Aorta (tissue), 5 donors: ENCODE measurements at regions not wholly inside any gene's neighbourhood (a gene's known extent, or its start where the extent isn't known, plus 50 kb on each side); places are given as distances from the start of the nearest gene placed in this dataset.

Experiments used
- ATAC-seq: fragments of 200-7000 bp; cut with Tn5 transposase; one replicate; pipeline ENCODE4 v1.9.1; 2022; ENCODE audit warnings: moderate library complexity; ENCODE audit not compliant: low FRiP score
- DNase-seq, 2 donors: peaks; one replicate each; pipeline ENCODE4 v3.0.0-alpha.2; 2020
- H3K27ac ChIP-seq, 2 donors: one replicate each; pipeline ENCODE4 v1.5.1; 2013; ENCODE audit warnings: low read length in 2 of 2, mild to moderate bottlenecking in 2 of 2, moderate library complexity in 2 of 2, control low read depth in 1 of 2, inconsistent platforms in 1 of 2, low read depth in 1 of 2
- H3K27me3 ChIP-seq, 2 donors: one replicate each; pipeline ENCODE4 v1.6.1; 2013; ENCODE audit warnings: control low read depth in 1 of 2, low read length in 1 of 2, mild to moderate bottlenecking in 1 of 2, moderate library complexity in 1 of 2; ENCODE audit not compliant: insufficient read depth in 2 of 2, control insufficient read depth in 1 of 2
- H3K36me3 ChIP-seq, 2 donors: one replicate each; pipeline ENCODE4 v1.6.1; 2013; ENCODE audit warnings: control low read depth in 1 of 2, low read length in 1 of 2, mild to moderate bottlenecking in 1 of 2; ENCODE audit not compliant: insufficient read depth in 2 of 2, control insufficient read depth in 1 of 2
- H3K4me1 ChIP-seq, 2 donors: one replicate each; pipeline ENCODE4 v1.6.1; 2013; ENCODE audit warnings: low read length in 2 of 2, control low read depth in 1 of 2, mild to moderate bottlenecking in 1 of 2, moderate library complexity in 1 of 2; ENCODE audit not compliant: insufficient read depth in 2 of 2, control insufficient read depth in 1 of 2
- H3K4me3 ChIP-seq, 2 donors: one replicate each; pipeline ENCODE4 v1.5.1; 2013; ENCODE audit warnings: low read length in 2 of 2, control low read depth in 1 of 2, mild to moderate bottlenecking in 1 of 2
- H3K9me3 ChIP-seq: one replicate; pipeline ENCODE4 v1.6.1; 2013; ENCODE audit warnings: mild to moderate bottlenecking, low read length; ENCODE audit not compliant: control insufficient read depth
- WGBS, 2 donors: extraction: QIAGEN DNeasy Blood & Tissue Kit; methylation state at CpG; one replicate each; pipeline ENCODE4 v1.1.7; 2013; 5-methylcytosine and 5-hydroxymethylcytosine counted together
- intact Hi-C, 2 donors: fragments of 100-400 bp; cut with DNase I; formaldehyde crosslinking; loops; one replicate each; pipeline versions ENCODE4 v1.14.2 to v1.15.0; 2022
- donor health status: healthy with polysubstance abuse.
- donor health status: Bipolar disorder and iron deficiency.
- donor health status: DM: no; HTN: no; CAD: no.
- donor health status: DM: no; HTN: no; CAD: no.
- donor health status: DM: yes; HTN: yes; CAD: no.

GRCh38 chr5:66515209-66515608, 81.0 kb upstream of the MAST4 start:
- no peaks in the 10 kb centered on the region for H3K4me1 ChIP-seq
- no peak overlapping the region for H3K4me3 ChIP-seq
- H3K27ac ChIP-seq = no peak overlapping the region
- DNase-seq (no peak), ATAC-seq (no peak)
- H3K36me3 ChIP-seq = no peaks in the 10 kb centered on the region
- WGBS, 2 donors = 41 to 56% methylated on average over 5 of the region's 5 CpGs
- H3K9me3 ChIP-seq = peaks cover 5% of the 10 kb centered on the region
- intact Hi-C loops = no loop called here
- H3K27me3 ChIP-seq = no peaks in the 10 kb centered on the region

GRCh38 chr5:66516550-66516949, 79.6 kb upstream of the MAST4 start:
- H3K9me3 ChIP-seq = peaks cover under 1% of the 10 kb centered on the region
- H3K36me3 ChIP-seq = no peaks in the 10 kb centered on the region
- no peak overlapping the region for H3K4me3 ChIP-seq
- no peaks in the 10 kb centered on the region for H3K4me1 ChIP-seq
- H3K27ac ChIP-seq = no peak overlapping the region
- no peak for DNase-seq
- ATAC-seq = no peak
- intact Hi-C loops = no loop called here
- H3K27me3 ChIP-seq = no peaks in the 10 kb centered on the region
- 95 to 96% methylated on average over 1 of the region's 1 CpG for WGBS, 2 donors

- intact Hi-C loops = no loop called here
- ATAC-seq = no peak
- DNase-seq = no peak
- 77 to 91% methylated on average over 2 of the region's 2 CpGs for WGBS, 2 donors
- Histone ChIP-seq H3K27me3 (no peaks in the 10 kb centered on the region), H3K4me3 (no peak overlapping the region), H3K27ac (no peak overlapping the region), H3K36me3 (no peaks in the 10 kb centered on the region), H3K9me3 (no peaks in the 10 kb centered on the region), H3K4me1 (no peaks in the 10 kb centered on the region)
These were observed 78.8 kb upstream of the MAST4 start for GRCh38 chr5:66517351-66517750.

GRCh38 chr5:66518052-66518451, 78.1 kb upstream of the MAST4 start:
- H3K27ac ChIP-seq = no peak overlapping the region
- intact Hi-C loops = no loop called here
- no peaks in the 10 kb centered on the region for H3K4me1 ChIP-seq
- no peak overlapping the region for H3K4me3 ChIP-seq
- no peaks in the 10 kb centered on the region for H3K9me3 ChIP-seq
- H3K36me3 ChIP-seq = no peaks in the 10 kb centered on the region
- DNase-seq = no peak
- 78 to 84% methylated on average over 3 of the region's 3 CpGs for WGBS, 2 donors
- no peaks in the 10 kb centered on the region for H3K27me3 ChIP-seq
- ATAC-seq = no peak

GRCh38 chr5:66518753-66519152, 77.4 kb upstream of the MAST4 start:
- intact Hi-C loops = no loop called here
- no peaks in the 10 kb centered on the region for H3K4me1 ChIP-seq
- no peaks in the 10 kb centered on the region for H3K9me3 ChIP-seq
- no peak overlapping the region for H3K27ac ChIP-seq
- no peak for DNase-seq
- no peaks in the 10 kb centered on the region for H3K27me3 ChIP-seq
- WGBS, 2 donors = 36 to 48% methylated on average over 4 of the region's 4 CpGs
- H3K36me3 ChIP-seq = no peaks in the 10 kb centered on the region
- H3K4me3 ChIP-seq = no peak overlapping the region
- ATAC-seq = no peak

GRCh38 chr5:66519626-66520025, 76.6 kb upstream of the MAST4 start:
- no peaks in the 10 kb centered on the region for H3K36me3 ChIP-seq
- H3K27me3 ChIP-seq = no peaks in the 10 kb centered on the region
- H3K9me3 ChIP-seq = no peaks in the 10 kb centered on the region
- ATAC-seq (no peak), DNase-seq (no peak)
- intact Hi-C loops = no loop called here
- H3K27ac ChIP-seq = no peak overlapping the region
- 67 to 80% methylated on average over 1 of the region's 1 CpG for WGBS, 2 donors
- no peaks in the 10 kb centered on the region for H3K4me1 ChIP-seq
- H3K4me3 ChIP-seq = no peak overlapping the region

GRCh38 chr5:66520854-66521253, 75.3 kb upstream of the MAST4 start:
- no peak for DNase-seq
- Histone ChIP-seq H3K9me3 (no peaks in the 10 kb centered on the region), H3K4me1 (no peaks in the 10 kb centered on the region), H3K27ac (no peak overlapping the region), H3K27me3 (no peaks in the 10 kb centered on the region), H3K36me3 (no peaks in the 10 kb centered on the region), H3K4me3 (no peak overlapping the region)
- ATAC-seq = no peak
- intact Hi-C loops = no loop called here

GRCh38 chr5:66527478-66528035, 68.6 kb upstream of the MAST4 start:
- Histone ChIP-seq H3K36me3 (no peaks in the 10 kb centered on the region), H3K9me3 (no peaks in the 10 kb centered on the region), H3K27ac (no peak overlapping the region), H3K27me3 (no peaks in the 10 kb centered on the region), H3K4me1 (no peaks in the 10 kb centered on the region), H3K4me3 (no peak overlapping the region)
- WGBS, 2 donors = 7 to 15% methylated on average over 4 of the region's 4 CpGs
- intact Hi-C loops = no loop called here
- DNase-seq (no peak), ATAC-seq (no peak)

DNA sequence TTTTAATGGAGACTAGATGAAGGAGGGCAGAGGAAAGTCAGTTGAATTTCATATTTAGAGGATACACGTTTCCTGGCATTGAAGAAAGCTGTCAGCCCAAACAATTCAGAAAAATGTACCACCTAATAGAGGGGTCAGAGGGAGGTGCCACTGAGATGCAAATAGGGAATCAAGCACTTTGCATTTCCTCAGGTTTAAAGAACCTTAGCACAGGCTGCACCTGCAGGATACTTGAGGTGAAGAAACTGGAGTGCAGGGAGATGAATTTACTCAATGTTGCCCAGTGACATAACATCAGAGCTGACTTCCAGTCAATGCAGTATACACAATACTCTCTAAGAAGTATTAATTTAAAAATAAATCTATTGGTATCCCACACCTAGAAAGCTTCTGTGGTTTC, 67.0 kb upstream of the MAST4 start:
- intact Hi-C loops = no loop called here
- no peaks in the 10 kb centered on the region for H3K4me1 ChIP-seq
- ATAC-seq = no peak

More for the DNA sequence above, 67.0 kb upstream of the MAST4 start:
- Histone ChIP-seq H3K27ac (no peak overlapping the region), H3K4me3 (no peak overlapping the region), H3K9me3 (no peaks in the 10 kb centered on the region), H3K27me3 (no peaks in the 10 kb centered on the region), H3K36me3 (no peaks in the 10 kb centered on the region)
- 65 to 69% methylated on average over 1 of the region's 1 CpG for WGBS, 2 donors
- no peak for DNase-seq
